CD4-positive, alpha-beta T cell (primary cell): ENCODE measurements at regions not wholly inside any gene's neighbourhood (a gene's known extent, or its start where the extent isn't known, plus 50 kb on each side); places are given as distances from the start of the nearest gene placed in this dataset.

Experiments
- ATAC-seq: fragments of 200-7000 bp; cut with Tn5 transposase; one replicate; pipeline ENCODE4 v1.10.0; 2022; ENCODE audit warnings: mild to moderate bottlenecking; ENCODE audit not compliant: poor library complexity
- CTCF ChIA-PET: fragments of 350-600 bp; sonication (Branson Sonifier 250); formaldehyde crosslinking; loops from one replicate; lab custom pipeline; 2021; ENCODE audit warnings: antibody characterized with exemption, inconsistent platforms; lab: Charles Lee
- POLR2A ChIA-PET: fragments of 350-600 bp; sonication (Branson Sonifier 250); formaldehyde crosslinking; loops from one replicate; lab custom pipeline; 2021; ENCODE audit warnings: antibody characterized with exemption, inconsistent platforms; lab: Charles Lee
- DNase-seq, 14 experiments: peaks; one replicate each; pipeline ENCODE4 v3.0.0-alpha.2; 2013 to 2020; ENCODE audit warnings: mixed read lengths in 2 of 14
- H3K27ac ChIP-seq, 2 donors: one replicate each; pipeline versions ENCODE4 v1.5.1 to v1.7.0; 2013; ENCODE audit warnings: low read length in 2 of 2, low read depth in 1 of 2, mild to moderate bottlenecking in 1 of 2
- H3K27me3 ChIP-seq, 2 experiments: 1 replicate in 1 of 2; 2 replicates in 1 of 2; pipeline versions ENCODE4 v1.6.1 to v1.7.0; 2013; ENCODE audit warnings: low read length in 2 of 2, control low read depth in 1 of 2, mild to moderate bottlenecking in 1 of 2, moderate library complexity in 1 of 2; ENCODE audit not compliant: insufficient read depth in 2 of 2, control insufficient read depth in 1 of 2
- H3K36me3 ChIP-seq: one replicate; pipeline ENCODE4 v1.6.1; 2013; ENCODE audit warnings: low read length, control low read depth; ENCODE audit not compliant: insufficient read depth
- H3K4me1 ChIP-seq: one replicate; pipeline ENCODE4 v1.6.1; 2013; ENCODE audit warnings: low read length, control low read depth; ENCODE audit not compliant: insufficient read depth
- H3K4me3 ChIP-seq: one replicate; pipeline ENCODE4 v1.5.1; 2013; ENCODE audit warnings: mild to moderate bottlenecking, low read length, moderate library complexity
- H3K9me3 ChIP-seq, 2 experiments: 1 replicate in 1 of 2; 2 replicates in 1 of 2; pipeline versions ENCODE4 v1.6.1 to v1.7.0; 2013; ENCODE audit warnings: low read length in 2 of 2, mild to moderate bottlenecking in 2 of 2, control low read depth in 1 of 2, moderate library complexity in 1 of 2; ENCODE audit not compliant: control insufficient read depth in 1 of 2, insufficient read depth in 1 of 2
- H3K27ac Mint-ChIP-seq: one replicate; pipeline ENCODE4 v1.8.0; 2020; ENCODE audit warnings: mixed read lengths
- H3K27me3 Mint-ChIP-seq: one replicate; pipeline ENCODE4 v1.8.0; 2021; ENCODE audit warnings: mixed read lengths
- H3K36me3 Mint-ChIP-seq: one replicate; pipeline ENCODE4 v1.8.0; 2021; ENCODE audit warnings: low read depth, mixed read lengths
- H3K4me1 Mint-ChIP-seq: one replicate; pipeline ENCODE4 v1.8.0; 2021; ENCODE audit warnings: low read depth, mixed read lengths
- H3K4me3 Mint-ChIP-seq: one replicate; pipeline ENCODE4 v1.8.0; 2020; ENCODE audit warnings: mild to moderate bottlenecking, mixed read lengths
- H3K9me3 Mint-ChIP-seq: one replicate; pipeline ENCODE4 v1.8.0; 2020; ENCODE audit warnings: mixed read lengths
- CTCF ChIP-seq: fragments of 200-600 bp; IDR thresholded peaks from one replicate; pipeline ENCODE4 v1.8.0; 2022; ENCODE audit warnings: antibody characterized with exemption, mild to moderate bottlenecking
- intact Hi-C, 2 experiments: fragments of 100-400 bp; cut with DNase I in 1 of 2; cut with micrococcal nuclease in 1 of 2; formaldehyde crosslinking; loops; one replicate each; pipeline versions ENCODE4 v1.15.1 to v1.9.0; 2023 to 2025; cut with DNase I, micrococcal nuclease

DNA sequence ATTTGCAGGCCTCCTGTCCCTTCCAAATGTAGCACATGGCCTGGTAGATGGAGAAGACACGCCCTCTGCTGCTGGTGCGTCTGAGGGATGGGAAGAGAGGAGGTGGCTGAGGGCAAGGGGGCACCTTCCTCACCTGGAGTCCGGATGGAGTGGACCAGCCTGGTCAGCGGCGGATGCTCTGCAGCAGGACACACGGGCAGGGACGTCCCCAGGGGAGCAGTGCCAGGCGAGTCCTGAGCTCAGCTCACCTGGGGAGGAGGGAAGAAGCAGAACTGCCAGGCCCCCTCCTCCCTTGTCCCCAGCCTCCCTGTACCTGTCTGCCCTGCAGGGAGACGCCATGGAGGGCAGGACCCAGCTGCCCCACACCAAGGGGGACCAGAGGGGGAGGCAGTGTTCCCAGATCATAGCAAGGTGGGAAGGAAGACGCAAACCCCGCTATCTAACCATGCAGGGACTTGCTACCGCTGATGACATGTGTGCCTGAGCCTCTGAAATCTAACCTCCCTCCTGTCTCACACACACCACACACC, 1495.9 kb downstream of the BRD1 start:
- peaks cover 7 to 50% of the 10 kb centered on the region in 2 experiments for H3K9me3 ChIP-seq
- intact Hi-C loops, result no loop called here
- no peaks in the 10 kb centered on the region for H3K27me3 Mint-ChIP-seq
- H3K4me1 Mint-ChIP-seq, result no peaks in the 10 kb centered on the region
- H3K27ac Mint-ChIP-seq, result no peak overlapping the region
- ATAC-seq, result no peak
- CTCF ChIA-PET, result no interaction called here
- H3K27ac ChIP-seq, result no peak overlapping the region
- H3K9me3 Mint-ChIP-seq, result peaks cover 5% of the 10 kb centered on the region
- H3K36me3 ChIP-seq, result no peaks in the 10 kb centered on the region
- no peaks in the 10 kb centered on the region for H3K4me1 ChIP-seq
- no peak for TF ChIP-seq CTCF
- DNase-seq, result no peak
- POLR2A ChIA-PET, result no interaction called here
- no peaks in the 10 kb centered on the region for H3K36me3 Mint-ChIP-seq
- no peak overlapping the region for H3K4me3 ChIP-seq
- no peaks in the 10 kb centered on the region for H3K27me3 ChIP-seq
- no peak overlapping the region for H3K4me3 Mint-ChIP-seq

DNA sequence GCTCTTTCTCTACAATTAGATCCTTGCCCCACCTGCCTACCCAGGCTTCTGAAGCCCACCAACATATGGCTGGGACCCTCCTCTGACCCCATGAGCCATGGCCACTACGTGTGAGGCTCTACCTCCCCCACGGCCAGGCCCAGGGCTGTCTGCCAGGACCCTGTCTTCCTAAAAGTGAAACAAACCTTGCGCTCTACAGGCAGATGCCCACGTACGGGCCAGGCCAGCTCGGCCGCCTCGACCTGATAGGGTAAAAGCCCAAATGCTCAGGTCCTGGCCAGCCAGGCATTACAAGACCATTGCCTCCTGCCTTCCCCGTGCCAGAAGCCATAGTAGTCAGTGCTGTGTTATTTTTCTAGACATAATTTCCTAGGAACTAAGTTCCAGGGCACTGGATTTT, 1496.4 kb downstream of the BRD1 start:
- POLR2A ChIA-PET, result no interaction called here
- no peak overlapping the region for H3K4me3 Mint-ChIP-seq
- no peaks in the 10 kb centered on the region for H3K27me3 Mint-ChIP-seq
- no peaks in the 10 kb centered on the region for H3K4me1 Mint-ChIP-seq
- peaks cover 5% of the 10 kb centered on the region for H3K9me3 Mint-ChIP-seq
- ATAC-seq (no peak), DNase-seq (no peak)
- H3K27me3 ChIP-seq, result no peaks in the 10 kb centered on the region
- intact Hi-C loops, result no loop called here
- peaks cover 7 to 46% of the 10 kb centered on the region in 2 experiments for H3K9me3 ChIP-seq
- H3K36me3 ChIP-seq, result no peaks in the 10 kb centered on the region
- no peak overlapping the region for H3K27ac ChIP-seq
- H3K27ac Mint-ChIP-seq, result no peak overlapping the region
- H3K4me1 ChIP-seq, result no peaks in the 10 kb centered on the region
- CTCF ChIA-PET, result no interaction called here
- H3K4me3 ChIP-seq, result no peak overlapping the region
- no peak for TF ChIP-seq CTCF
- H3K36me3 Mint-ChIP-seq, result no peaks in the 10 kb centered on the region

DNA sequence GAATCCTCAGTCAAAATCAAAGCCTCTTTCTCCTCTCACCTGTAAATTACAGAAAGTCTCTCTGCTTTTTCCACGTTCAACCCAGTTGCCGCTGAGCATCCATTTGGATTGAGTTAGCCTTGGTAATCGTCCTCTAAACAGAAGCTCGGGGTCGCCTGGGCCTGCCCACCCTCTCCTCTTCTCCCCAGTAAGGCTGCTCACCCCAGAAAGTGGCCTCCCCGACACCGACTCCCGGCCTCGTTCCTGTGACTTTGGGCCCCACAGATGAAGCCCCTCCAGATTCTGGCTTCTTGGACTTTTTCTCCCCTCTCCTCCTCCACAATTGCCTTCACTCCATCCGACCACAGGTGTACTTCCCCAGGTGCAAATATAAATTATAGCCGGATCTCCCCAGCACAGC, 1500.0 kb downstream of the BRD1 start:
- no peak for TF ChIP-seq CTCF
- POLR2A ChIA-PET, result no interaction called here
- Mint-ChIP-seq H3K4me3 (no peak overlapping the region), H3K27me3 (no peaks in the 10 kb centered on the region), H3K27ac (no peak overlapping the region), H3K4me1 (no peaks in the 10 kb centered on the region), H3K9me3 (peaks cover 12% of the 10 kb centered on the region), H3K36me3 (no peaks in the 10 kb centered on the region)
- DNase-seq (no peak), ATAC-seq (no peak)
- Histone ChIP-seq H3K36me3 (no peaks in the 10 kb centered on the region), H3K9me3 (peaks cover 7 to 43% of the 10 kb centered on the region in 2 experiments), H3K27ac (no peak overlapping the region), H3K27me3 (no peaks in the 10 kb centered on the region), H3K4me1 (no peaks in the 10 kb centered on the region), H3K4me3 (no peak overlapping the region)
- CTCF ChIA-PET, result no interaction called here
- intact Hi-C loops, result no loop called here
